OCI-LY1 (cell line): ENCODE measurements at regions not wholly inside any gene's neighbourhood (a gene's known extent, or its start where the extent isn't known, plus 50 kb on each side); places are given as distances from the start of the nearest gene placed in this dataset.

Source experiments
- H2AFZ ChIP-seq: fragments of 200-600 bp; sonication (generic), shearing (Covaris generic); 2 replicates; pipeline ENCODE4 v1.6.0; 2014; ENCODE audit warnings: antibody characterized with exemption, mild to moderate bottlenecking, low read length
- H3F3A ChIP-seq: fragments of 200-600 bp; sonication (generic), shearing (Covaris generic); 2 replicates; pipeline ENCODE4 v1.6.0; 2014; ENCODE audit warnings: mild to moderate bottlenecking, antibody characterized with exemption, low read length, moderate library complexity; ENCODE audit not compliant: insufficient read depth
- H3K27ac ChIP-seq: fragments of 200-600 bp; sonication (generic); 2 replicates; pipeline ENCODE4 v1.5.1; 2014; ENCODE audit warnings: low read length, mixed run types, mild to moderate bottlenecking, low read depth; ENCODE audit not compliant: poor library complexity, severe bottlenecking
- H3K27me3 ChIP-seq: fragments of 200-600 bp; sonication (generic); 2 replicates; pipeline ENCODE4 v1.6.0; 2014; ENCODE audit warnings: antibody characterized with exemption, mild to moderate bottlenecking, low read length, moderate library complexity; ENCODE audit not compliant: insufficient read depth
- H3K36me3 ChIP-seq: fragments of 200-600 bp; sonication (generic); 2 replicates; pipeline ENCODE4 v1.6.1; 2014; ENCODE audit warnings: mild to moderate bottlenecking, antibody characterized with exemption, low read length, moderate library complexity, mixed read lengths; ENCODE audit not compliant: insufficient read depth
- H3K4me1 ChIP-seq: fragments of 200-600 bp; sonication (generic); 2 replicates; pipeline ENCODE4 v1.5.1; 2014; ENCODE audit warnings: mild to moderate bottlenecking, low read length, moderate library complexity; ENCODE audit not compliant: insufficient read depth, severe bottlenecking
- H3K4me2 ChIP-seq: fragments of 200-600 bp; sonication (generic), shearing (Covaris generic); 2 replicates; pipeline ENCODE4 v1.6.1; 2014; ENCODE audit warnings: low read length
- H3K4me3 ChIP-seq: fragments of 200-600 bp; sonication (generic); 2 replicates; pipeline ENCODE4 v1.5.1; 2014; ENCODE audit warnings: low read length, low read depth, mild to moderate bottlenecking, mixed read lengths; ENCODE audit not compliant: poor library complexity, severe bottlenecking
- H3K79me2 ChIP-seq: fragments of 200-600 bp; shearing (Covaris generic); 2 replicates; pipeline ENCODE4 v1.6.1; 2016; ENCODE audit warnings: mixed run types, low read length, mixed read lengths; ENCODE audit not compliant: insufficient read depth
- H3K9ac ChIP-seq: fragments of 200-600 bp; sonication (generic), shearing (Covaris generic); 2 replicates; pipeline ENCODE4 v1.6.1; 2014; ENCODE audit warnings: mild to moderate bottlenecking, low read length, mixed read lengths
- H3K9me2 ChIP-seq: fragments of 200-600 bp; sonication (generic), shearing (Covaris generic); 2 replicates; pipeline ENCODE4 v1.6.1; 2014; ENCODE audit warnings: low read depth, mild to moderate bottlenecking, low read length, mixed read lengths
- H3K9me3 ChIP-seq: fragments of 200-600 bp; shearing (Covaris generic); 2 replicates; pipeline ENCODE4 v1.6.1; 2014; ENCODE audit warnings: low read length, mixed read lengths
- H4K20me1 ChIP-seq: fragments of 200-600 bp; sonication (generic), shearing (Covaris generic); 2 replicates; pipeline ENCODE4 v1.6.0; 2016; ENCODE audit warnings: mild to moderate bottlenecking, low read length; ENCODE audit not compliant: insufficient read depth
- EZH2 ChIP-seq: fragments of 200-600 bp; sonication (generic), shearing (Covaris generic); IDR thresholded peaks from 2 replicates; pipeline ENCODE4 v1.8.0; 2017; ENCODE audit warnings: borderline replicate concordance, mixed run types, mild to moderate bottlenecking, antibody characterized with exemption, low read length, moderate library complexity, mixed read lengths
- TF ChIP-seq, protein P1 (sequence below): fragments of 200-600 bp; sonication (generic), shearing (Covaris generic); IDR thresholded peaks from 2 replicates; pipeline ENCODE4 v1.5.1; 2017; ENCODE audit warnings: mild to moderate bottlenecking, antibody characterized with exemption, low read length, moderate library complexity, mixed read lengths

DNA sequence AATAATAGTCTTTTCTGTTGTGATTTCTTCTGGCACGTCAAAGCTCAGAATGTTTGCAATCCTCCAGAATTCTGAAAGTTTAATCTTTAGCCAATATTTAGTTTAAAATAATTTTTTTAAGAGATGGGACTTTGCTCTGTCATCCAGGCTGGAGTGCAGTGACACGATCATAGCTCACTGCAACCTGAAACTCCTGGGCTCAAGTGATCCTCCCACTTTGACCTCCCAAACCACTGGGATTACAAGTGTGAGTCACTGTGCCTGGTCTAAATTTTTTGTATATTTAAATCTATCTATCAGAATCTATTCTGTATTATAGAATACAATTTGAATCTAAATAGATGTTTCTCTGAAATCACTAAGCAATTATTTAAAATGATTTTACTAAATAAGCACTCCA lies 572.7 kb downstream of the VRK1 start:
- Histone ChIP-seq H3F3A (no peaks in the 10 kb centered on the region), H4K20me1 (no peaks in the 10 kb centered on the region), H3K27me3 (no peaks in the 10 kb centered on the region), H3K9me2 (no peaks in the 10 kb centered on the region), H3K4me1 (no peaks in the 10 kb centered on the region), H3K27ac (no peak overlapping the region), H3K79me2 (no peaks in the 10 kb centered on the region), H3K4me2 (no peak overlapping the region), H3K9ac (no peak overlapping the region), H3K36me3 (no peaks in the 10 kb centered on the region), H3K4me3 (no peak overlapping the region), H3K9me3 (no peaks in the 10 kb centered on the region), H2AFZ (no peak overlapping the region)
- no peak for TF ChIP-seq EZH2
- TF ChIP-seq, protein P1, sequence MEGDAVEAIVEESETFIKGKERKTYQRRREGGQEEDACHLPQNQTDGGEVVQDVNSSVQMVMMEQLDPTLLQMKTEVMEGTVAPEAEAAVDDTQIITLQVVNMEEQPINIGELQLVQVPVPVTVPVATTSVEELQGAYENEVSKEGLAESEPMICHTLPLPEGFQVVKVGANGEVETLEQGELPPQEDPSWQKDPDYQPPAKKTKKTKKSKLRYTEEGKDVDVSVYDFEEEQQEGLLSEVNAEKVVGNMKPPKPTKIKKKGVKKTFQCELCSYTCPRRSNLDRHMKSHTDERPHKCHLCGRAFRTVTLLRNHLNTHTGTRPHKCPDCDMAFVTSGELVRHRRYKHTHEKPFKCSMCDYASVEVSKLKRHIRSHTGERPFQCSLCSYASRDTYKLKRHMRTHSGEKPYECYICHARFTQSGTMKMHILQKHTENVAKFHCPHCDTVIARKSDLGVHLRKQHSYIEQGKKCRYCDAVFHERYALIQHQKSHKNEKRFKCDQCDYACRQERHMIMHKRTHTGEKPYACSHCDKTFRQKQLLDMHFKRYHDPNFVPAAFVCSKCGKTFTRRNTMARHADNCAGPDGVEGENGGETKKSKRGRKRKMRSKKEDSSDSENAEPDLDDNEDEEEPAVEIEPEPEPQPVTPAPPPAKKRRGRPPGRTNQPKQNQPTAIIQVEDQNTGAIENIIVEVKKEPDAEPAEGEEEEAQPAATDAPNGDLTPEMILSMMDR, result no peak

DNA sequence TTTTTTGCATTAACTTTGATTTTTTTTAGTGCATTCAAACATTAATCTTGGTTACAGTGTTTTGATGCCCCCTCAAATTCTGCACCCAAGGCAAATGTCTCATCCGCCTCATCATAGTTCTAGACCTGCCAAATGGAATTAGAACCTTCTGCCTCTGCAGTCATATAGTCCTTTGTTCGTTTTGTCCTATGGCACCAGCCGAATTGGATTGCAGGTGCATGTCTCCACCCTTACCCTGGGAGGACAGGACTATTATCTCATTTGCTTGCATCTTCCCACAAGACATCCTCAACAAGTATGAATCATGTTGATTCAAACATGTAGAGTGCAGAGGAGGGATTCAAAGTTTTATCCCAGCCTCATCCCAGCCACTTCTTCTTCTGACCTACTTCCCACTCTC lies 579.1 kb downstream of the VRK1 start:
- no peaks in the 10 kb centered on the region for H3F3A ChIP-seq
- no peaks in the 10 kb centered on the region for H4K20me1 ChIP-seq
- H3K9me2 ChIP-seq, result no peaks in the 10 kb centered on the region
- no peak for TF ChIP-seq EZH2
- TF ChIP-seq, protein P1, result no peak
- no peaks in the 10 kb centered on the region for H3K36me3 ChIP-seq
- no peak overlapping the region for H3K9ac ChIP-seq
- no peak overlapping the region for H3K27ac ChIP-seq
- no peaks in the 10 kb centered on the region for H3K27me3 ChIP-seq
- H3K4me1 ChIP-seq, result no peaks in the 10 kb centered on the region
- no peaks in the 10 kb centered on the region for H3K79me2 ChIP-seq
- H3K9me3 ChIP-seq, result no peaks in the 10 kb centered on the region
- H2AFZ ChIP-seq, result no peak overlapping the region
- no peak overlapping the region for H3K4me3 ChIP-seq
- no peak overlapping the region for H3K4me2 ChIP-seq

DNA sequence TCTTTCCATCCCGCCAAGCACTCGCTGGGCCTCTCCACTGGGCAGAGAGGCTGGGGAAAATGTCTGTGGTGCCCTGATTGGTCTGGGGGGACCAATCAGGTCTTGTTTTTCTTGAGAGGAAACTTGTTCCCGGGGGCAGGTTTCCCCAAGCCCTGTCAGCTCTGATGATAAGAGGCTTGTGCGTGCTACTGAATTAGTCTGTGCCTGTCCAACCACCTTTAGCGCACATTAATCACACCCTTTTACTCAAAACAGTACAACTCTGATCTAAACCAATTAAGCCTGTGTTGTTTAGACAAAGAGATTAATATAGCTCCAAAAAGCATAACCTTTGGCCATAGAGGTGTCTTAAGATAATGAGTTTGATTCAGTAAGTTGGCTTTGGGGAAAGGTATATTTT lies 580.4 kb downstream of the VRK1 start:
- H3K9ac ChIP-seq, result no peak overlapping the region
- TF ChIP-seq, protein P1, result no peak

More for the DNA sequence above, 580.4 kb downstream of the VRK1 start:
- H2AFZ ChIP-seq, result no peak overlapping the region
- H4K20me1 ChIP-seq, result no peaks in the 10 kb centered on the region
- no peaks in the 10 kb centered on the region for H3K4me1 ChIP-seq
- H3K4me2 ChIP-seq, result no peak overlapping the region
- H3K9me2 ChIP-seq, result no peaks in the 10 kb centered on the region
- H3K27me3 ChIP-seq, result no peaks in the 10 kb centered on the region
- no peaks in the 10 kb centered on the region for H3K9me3 ChIP-seq
- no peaks in the 10 kb centered on the region for H3K79me2 ChIP-seq
- H3K27ac ChIP-seq, result no peak overlapping the region
- H3K36me3 ChIP-seq, result no peaks in the 10 kb centered on the region
- H3F3A ChIP-seq, result no peaks in the 10 kb centered on the region
- no peak overlapping the region for H3K4me3 ChIP-seq
